NCI-H1436 treated with DMSO at 0.1 percent for 48 hours (cell line): ENCODE measurements at regions not wholly inside any gene's neighbourhood (a gene's known extent, or its start where the extent isn't known, plus 50 kb on each side); places are given as distances from the start of the nearest gene placed in this dataset.

ENCODE experiments used
- DNase-seq: peaks from one replicate; lab custom pipeline; 2025; lab: John Stamatoyannopoulos, UW

DNA sequence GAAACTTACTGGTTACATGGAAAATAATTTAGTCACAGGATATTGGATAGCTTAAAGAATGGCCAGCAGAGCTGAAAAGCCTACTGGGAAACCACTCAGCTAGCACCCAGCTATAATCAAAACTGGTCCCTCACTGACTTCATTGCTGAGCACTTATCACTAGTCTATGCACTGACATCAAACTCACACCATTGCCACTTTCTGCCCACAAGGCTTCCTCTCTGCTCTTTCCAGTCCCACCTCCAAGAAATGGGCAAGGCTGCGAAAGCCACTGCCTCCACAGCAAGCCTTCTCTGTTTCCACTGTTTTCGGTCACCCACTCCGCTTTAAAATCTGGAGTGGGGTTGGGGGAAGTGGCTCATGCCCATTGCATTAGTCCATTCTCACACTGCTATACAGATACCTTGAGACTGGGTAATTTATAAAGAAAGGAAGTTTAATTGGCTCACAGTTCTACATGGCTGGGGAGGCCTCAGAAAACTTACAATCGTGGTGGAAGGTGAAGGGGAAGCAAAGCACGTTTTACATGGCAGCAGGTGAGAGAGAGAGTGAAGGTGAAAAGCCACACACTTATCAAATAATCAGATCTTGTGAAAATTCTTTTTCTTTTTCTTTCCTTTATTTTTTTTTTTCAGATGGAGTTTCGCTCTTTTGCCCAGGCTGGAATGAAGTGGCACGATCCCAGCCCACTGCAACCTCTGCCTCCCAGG, 77.0 kb upstream of the CERS6 start:
- DNase-seq = no peak

DNA sequence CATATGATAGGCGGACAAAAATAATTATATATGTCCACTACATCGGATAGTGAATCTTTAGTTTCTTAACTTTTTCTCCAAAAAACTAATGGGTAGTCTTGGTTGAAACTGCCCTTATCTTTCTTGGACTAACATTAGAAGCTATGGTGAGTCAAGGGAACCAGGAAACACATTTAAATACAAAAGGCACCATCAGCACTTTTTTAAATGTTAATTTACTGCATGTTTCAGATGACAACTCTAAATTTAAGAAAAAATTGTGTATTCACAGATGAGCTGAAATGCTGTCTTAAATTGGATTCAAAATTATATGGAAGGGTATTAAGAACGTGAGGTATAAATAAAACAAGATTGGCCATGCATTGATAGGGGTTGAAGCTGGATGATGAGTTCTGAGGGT, 75.6 kb upstream of the CERS6 start:
- DNase-seq = no peak

DNA sequence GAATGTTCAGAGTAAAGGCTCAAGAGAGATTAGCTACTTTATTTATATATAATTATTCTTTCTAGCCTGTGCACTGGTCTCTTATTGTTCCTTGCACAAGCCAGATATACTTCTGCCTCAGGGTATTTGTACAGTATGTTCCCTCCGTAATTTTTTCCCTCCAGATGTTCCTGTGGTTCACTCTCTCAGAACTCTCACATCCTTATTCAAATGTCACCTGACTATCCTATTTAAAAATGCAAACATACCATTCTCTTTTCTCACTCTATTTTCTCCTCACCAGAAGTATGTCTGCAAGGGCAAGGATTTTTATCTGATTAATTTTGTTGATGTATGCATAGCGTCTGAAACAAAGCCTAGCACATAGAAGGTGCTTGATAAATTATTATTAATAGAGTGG, 64.0 kb upstream of the CERS6 start:
- DNase-seq = no peak

DNA sequence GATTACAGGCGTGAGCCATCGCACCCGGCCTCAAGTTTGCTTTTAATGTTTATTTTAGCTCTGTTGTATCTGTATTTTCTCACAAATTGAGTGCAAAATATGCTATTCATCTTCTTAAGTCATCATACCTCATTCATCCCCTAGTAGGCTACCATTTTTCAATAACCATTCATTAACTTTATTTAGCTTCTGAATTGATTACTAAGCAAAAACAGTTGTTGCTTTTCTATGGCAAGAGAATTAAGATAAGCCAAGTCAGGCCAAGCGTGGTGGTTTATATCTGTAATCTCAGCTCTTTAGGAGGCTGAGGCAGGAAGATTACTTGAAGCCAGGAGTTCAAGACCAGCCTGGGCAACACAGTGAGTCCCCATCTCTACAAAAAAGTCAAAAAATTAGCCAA, 63.3 kb upstream of the CERS6 start:
- no peak for DNase-seq

DNA sequence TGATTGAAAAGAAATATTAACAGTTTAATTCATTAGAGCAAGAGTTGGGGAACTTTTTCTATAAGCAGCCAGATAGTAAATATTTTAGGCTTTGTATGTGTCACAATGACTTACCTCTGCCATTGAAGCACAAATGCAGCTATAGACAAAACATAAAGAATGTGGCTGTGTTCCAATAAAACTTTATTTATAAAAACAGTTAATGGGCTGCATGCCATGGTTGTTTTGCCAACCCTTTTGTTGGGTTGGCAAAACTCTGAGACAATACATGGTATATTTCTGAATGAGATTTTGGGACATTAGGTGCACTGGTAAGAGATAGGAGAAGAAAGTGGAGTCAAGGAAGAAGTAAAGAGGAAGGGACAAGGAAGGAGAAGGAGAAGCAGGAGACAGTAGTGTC, 61.8 kb upstream of the CERS6 start:
- no peak for DNase-seq

DNA sequence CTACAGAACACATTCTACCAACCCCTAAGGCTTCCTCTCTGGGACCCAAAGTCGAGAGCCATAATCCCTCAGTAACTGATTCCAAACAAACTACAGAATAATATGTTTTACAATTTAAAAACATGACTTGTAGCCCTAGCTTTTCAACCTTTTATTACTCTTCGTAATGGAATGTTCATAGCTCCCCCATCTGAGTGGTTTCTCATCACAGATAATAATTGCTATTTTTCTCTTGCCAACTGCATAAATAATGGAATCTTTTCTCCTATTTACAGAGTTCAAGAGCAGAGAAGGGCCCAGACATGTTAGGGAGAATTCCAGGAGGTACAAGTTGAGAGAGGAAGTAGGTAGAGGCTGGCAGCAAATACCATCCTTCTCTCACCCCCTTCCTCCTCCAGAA, 59.9 kb upstream of the CERS6 start:
- DNase-seq = no peak

DNA sequence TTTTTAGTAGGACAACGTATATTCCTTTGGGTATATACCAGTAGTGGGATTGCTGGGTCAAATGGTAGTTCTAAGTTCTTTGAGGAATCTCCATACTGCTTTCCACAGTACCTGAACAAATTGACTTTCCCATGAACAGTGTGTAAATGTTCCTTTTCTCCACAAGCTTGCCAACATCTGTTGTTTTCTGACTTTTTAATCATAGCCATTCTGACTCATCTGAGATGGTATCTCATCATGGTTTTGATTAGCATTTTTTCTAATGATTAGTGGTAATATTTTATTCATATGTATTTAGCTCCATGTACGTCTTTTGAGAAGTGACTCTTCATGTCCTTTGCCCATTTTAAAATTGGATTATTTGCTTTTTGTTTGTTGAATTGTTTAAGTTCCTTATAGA, 58.4 kb upstream of the CERS6 start:
- DNase-seq = no peak

DNA sequence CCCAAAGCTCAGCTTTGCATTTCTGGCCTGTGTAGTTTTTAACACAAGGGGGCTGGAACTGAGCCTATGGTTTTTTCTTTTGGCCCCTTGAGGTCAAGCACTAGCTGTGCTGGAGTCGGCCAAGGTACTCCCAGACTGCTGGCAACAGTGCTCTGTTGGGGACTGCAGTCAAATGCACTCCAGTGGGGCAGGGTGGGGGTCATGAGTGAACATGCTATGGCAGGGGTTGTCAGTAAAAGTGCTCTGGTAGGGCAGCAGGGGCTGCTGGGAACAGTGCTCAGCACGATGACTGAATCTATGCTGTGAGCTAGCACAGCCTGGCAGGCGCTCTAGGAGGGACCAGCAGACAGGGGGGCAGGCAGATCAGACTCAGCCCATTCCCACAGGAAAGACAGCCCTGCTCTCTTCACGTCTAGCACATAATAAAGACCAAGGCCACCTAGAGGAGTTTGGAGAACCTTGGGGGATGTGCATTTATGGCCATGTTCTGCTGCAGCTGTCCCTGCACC, 55.0 kb upstream of the CERS6 start:
- no peak for DNase-seq

DNA sequence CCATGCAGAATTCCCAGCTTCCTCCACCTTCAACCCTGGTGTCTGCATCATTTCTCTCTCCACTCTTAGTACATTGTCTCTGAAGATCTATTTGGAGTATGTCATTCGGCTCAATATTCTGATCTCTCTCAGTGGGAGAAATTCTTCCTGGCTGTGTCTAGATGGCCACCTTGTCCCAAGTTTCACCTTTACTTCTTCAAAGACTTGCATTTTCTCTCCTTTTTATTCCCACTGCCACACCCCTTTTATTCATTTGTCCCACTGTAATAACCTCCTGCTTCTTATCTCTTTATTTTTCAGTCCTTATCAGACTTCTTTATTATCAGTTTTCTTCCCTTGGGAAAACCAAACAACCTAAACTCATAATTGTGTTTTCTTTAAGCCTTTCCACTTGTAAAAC, 54.3 kb upstream of the CERS6 start:
- no peak for DNase-seq

DNA sequence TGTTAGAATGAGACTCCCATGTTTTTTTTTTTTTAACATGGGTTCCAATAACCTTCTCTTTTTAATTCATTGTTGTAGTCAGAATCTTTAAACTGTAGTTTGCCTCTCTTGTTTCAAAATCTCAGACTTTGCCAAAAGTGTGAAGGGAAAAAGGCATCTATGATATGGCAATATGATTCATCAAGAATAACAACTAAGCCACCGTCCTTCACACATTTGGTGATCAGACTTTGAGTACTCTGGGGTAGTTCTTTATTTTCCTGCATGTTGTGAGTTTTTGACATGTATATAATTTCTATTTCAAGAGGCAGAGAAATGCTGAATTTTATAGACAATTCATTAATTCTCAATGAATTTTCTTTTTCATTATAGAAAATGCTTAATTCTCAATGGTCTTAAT, 53.5 kb upstream of the CERS6 start:
- no peak for DNase-seq

DNA sequence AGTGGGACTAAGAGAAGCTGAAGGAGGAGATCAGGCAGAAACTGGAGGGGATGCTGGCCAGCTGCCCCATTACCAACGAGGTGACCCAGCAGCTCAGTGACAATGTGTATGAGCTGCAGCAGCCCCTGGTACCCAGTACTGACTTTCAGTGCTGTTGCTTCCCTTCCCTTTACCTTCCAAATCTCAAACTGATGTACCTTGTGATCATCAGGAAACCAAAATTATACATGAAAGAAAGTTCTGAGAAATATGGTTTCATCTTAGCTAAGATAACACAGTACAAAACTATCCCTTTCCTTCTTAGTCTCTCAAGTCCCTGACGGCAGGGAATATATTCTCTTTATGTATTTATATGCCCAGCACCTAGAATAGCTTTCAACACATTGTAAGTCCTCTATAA, 52.3 kb upstream of the CERS6 start:
- no peak for DNase-seq

DNA sequence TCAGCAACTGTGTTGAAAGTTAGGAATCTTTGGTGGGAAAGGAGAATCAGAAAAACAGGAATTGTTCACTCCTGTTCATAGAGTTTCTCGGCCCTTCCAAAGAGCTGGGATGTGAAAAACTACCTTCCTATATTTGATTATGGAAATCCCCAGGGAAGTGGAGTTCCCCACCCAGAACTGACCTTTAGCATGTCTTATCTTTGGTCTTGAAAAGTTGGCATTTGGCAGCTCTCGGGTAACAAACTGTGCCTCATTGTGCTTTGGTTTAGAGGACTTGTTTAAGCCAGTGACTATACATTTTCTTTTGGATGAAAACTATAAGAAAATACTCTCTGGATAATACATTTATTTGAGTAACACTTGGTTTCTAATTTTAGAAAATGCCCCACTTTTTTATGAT, 51.3 kb upstream of the CERS6 start:
- DNase-seq = no peak
